Endodermal cell (in vitro differentiated cells): ENCODE measurements at regions not wholly inside any gene's neighbourhood (a gene's known extent, or its start where the extent isn't known, plus 50 kb on each side); places are given as distances from the start of the nearest gene placed in this dataset.

Experiments
- DNase-seq: peaks from one replicate; pipeline ENCODE4 v3.0.0-alpha.2; 2017
- H3K27ac ChIP-seq: 2 replicates; pipeline ENCODE4 v1.5.1; 2013; ENCODE audit warnings: mild to moderate bottlenecking, low read depth, low read length, moderate library complexity
- H3K27me3 ChIP-seq: 2 replicates; pipeline ENCODE4 v1.6.1; 2013; ENCODE audit warnings: mild to moderate bottlenecking, low read length, moderate library complexity; ENCODE audit not compliant: insufficient read depth, control insufficient read depth, poor library complexity, severe bottlenecking
- H3K36me3 ChIP-seq: 2 replicates; pipeline ENCODE4 v1.7.0; 2013; ENCODE audit warnings: mild to moderate bottlenecking, low read length, moderate library complexity; ENCODE audit not compliant: control insufficient read depth, insufficient read depth
- H3K4me1 ChIP-seq: one replicate; pipeline ENCODE4 v1.7.0; 2013; ENCODE audit warnings: low read length; ENCODE audit not compliant: control insufficient read depth, insufficient read depth
- H3K4me3 ChIP-seq: 2 replicates; pipeline ENCODE4 v1.5.1; 2013; ENCODE audit warnings: mild to moderate bottlenecking, low read length, moderate library complexity
- H3K9ac ChIP-seq: 2 replicates; pipeline ENCODE4 v1.6.1; 2013; ENCODE audit warnings: mild to moderate bottlenecking, low read length, moderate library complexity; ENCODE audit not compliant: poor library complexity, severe bottlenecking; ENCODE audit errors: extremely low read depth
- H3K9me3 ChIP-seq: 2 replicates; pipeline ENCODE4 v1.6.1; 2013; ENCODE audit warnings: mild to moderate bottlenecking, low read length, moderate library complexity; ENCODE audit not compliant: control insufficient read depth
- H3K27ac Mint-ChIP-seq: 2 replicates; pipeline ENCODE4 v1.8.0; 2020; ENCODE audit warnings: mixed read lengths
- H3K27me3 Mint-ChIP-seq: 2 replicates; pipeline ENCODE4 v1.8.0; 2021; ENCODE audit warnings: mild to moderate bottlenecking, mixed read lengths; ENCODE audit not compliant: insufficient read depth
- H3K36me3 Mint-ChIP-seq: 2 replicates; pipeline ENCODE4 v1.8.0; 2020; ENCODE audit warnings: low read depth, mixed read lengths
- H3K4me1 Mint-ChIP-seq: 2 replicates; pipeline ENCODE4 v1.8.0; 2020; ENCODE audit warnings: mixed read lengths
- H3K4me3 Mint-ChIP-seq: 2 replicates; pipeline ENCODE4 v1.8.0; 2020; ENCODE audit warnings: mild to moderate bottlenecking, moderate library complexity, mixed read lengths
- H3K9me3 Mint-ChIP-seq: 2 replicates; pipeline ENCODE4 v1.8.0; 2020; ENCODE audit warnings: mild to moderate bottlenecking, mixed read lengths
- whole genome bisulfite sequencing, 2 experiments: methylation state at CpG; one replicate each; pipeline versions ENCODE4 v1.1.5 to v1.1.7; 2013; ENCODE audit warnings: missing lambda C conversion rate in 2 of 2, mixed read lengths in 1 of 2; ENCODE audit not compliant: insufficient coverage in 1 of 2, insufficient read length in 1 of 2; 5-methylcytosine and 5-hydroxymethylcytosine counted together
- TF ChIP-seq, protein P1 (sequence below): fragments of 200-600 bp; sonication (generic); conservative IDR thresholded peaks from 2 replicates; pipeline ENCODE4 v1.5.0; 2021; ENCODE audit warnings: antibody characterized with exemption, mild to moderate bottlenecking

DNA sequence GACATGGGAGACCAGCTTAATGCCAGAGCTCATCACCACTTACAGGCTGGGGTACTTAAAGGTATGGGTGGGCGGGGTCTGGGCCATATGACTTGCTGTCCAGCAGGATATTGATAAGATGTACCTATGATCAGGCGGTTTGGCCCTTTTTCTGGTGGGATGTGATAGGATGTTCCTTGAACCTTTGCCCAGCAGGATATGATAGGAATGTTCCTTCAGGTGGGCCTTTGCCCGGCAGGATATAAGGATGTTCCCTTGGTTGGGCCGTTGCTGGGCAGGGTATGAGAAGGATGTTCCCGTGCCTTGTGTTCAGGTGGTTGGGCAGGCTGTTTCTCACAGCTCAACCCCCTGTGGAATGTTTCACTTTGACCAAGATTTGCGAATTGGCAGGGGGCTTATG lies 187.2 kb upstream of the CXCL12 start:
- TF ChIP-seq, protein P1, sequence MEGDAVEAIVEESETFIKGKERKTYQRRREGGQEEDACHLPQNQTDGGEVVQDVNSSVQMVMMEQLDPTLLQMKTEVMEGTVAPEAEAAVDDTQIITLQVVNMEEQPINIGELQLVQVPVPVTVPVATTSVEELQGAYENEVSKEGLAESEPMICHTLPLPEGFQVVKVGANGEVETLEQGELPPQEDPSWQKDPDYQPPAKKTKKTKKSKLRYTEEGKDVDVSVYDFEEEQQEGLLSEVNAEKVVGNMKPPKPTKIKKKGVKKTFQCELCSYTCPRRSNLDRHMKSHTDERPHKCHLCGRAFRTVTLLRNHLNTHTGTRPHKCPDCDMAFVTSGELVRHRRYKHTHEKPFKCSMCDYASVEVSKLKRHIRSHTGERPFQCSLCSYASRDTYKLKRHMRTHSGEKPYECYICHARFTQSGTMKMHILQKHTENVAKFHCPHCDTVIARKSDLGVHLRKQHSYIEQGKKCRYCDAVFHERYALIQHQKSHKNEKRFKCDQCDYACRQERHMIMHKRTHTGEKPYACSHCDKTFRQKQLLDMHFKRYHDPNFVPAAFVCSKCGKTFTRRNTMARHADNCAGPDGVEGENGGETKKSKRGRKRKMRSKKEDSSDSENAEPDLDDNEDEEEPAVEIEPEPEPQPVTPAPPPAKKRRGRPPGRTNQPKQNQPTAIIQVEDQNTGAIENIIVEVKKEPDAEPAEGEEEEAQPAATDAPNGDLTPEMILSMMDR: no peak
- H3K27ac ChIP-seq: no peak overlapping the region
- no peak overlapping the region for H3K9ac ChIP-seq
- Mint-ChIP-seq H3K4me3 (no peak overlapping the region), H3K36me3 (no peaks in the 10 kb centered on the region), H3K27ac (no peak overlapping the region), H3K9me3 (no peaks in the 10 kb centered on the region), H3K27me3 (no peaks in the 10 kb centered on the region), H3K4me1 (no peaks in the 10 kb centered on the region)
- WGBS, 2 experiments: 88% methylated on average over 6 of the region's 6 CpGs; no CpG with 5 or more reads in 1 of the 2 experiments
- DNase-seq: peak; percentile 46
- H3K36me3 ChIP-seq: no peaks in the 10 kb centered on the region
- no peak overlapping the region for H3K4me3 ChIP-seq
- no peaks in the 10 kb centered on the region for H3K9me3 ChIP-seq
- H3K27me3 ChIP-seq: no peaks in the 10 kb centered on the region
- no peaks in the 10 kb centered on the region for H3K4me1 ChIP-seq

DNA sequence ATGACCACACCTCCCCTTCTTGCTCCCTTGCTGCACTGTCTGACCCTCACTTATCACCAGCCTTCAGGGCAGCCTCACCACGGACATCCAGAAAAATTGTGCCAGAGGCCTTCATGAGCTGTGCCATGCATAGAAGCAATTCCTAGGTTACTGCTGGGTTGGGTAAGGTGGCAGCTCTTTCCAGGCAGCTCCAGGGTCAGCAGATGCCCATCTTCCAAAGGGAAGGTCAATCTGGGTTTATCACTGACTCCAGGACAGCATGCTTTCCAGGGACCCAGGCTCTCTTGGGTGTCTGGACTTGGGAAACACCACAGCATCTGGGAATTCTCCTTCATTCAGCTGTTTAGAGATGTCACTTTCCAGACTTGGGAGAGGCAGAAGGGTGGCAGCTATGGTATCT lies 188.9 kb upstream of the CXCL12 start:
- H3K9me3 ChIP-seq: no peaks in the 10 kb centered on the region
- H3K4me1 ChIP-seq: no peaks in the 10 kb centered on the region
- H3K36me3 ChIP-seq: no peaks in the 10 kb centered on the region
- H3K9me3 Mint-ChIP-seq: no peaks in the 10 kb centered on the region
- H3K27ac ChIP-seq: no peak overlapping the region
- no peaks in the 10 kb centered on the region for H3K4me1 Mint-ChIP-seq
- H3K36me3 Mint-ChIP-seq: no peaks in the 10 kb centered on the region
- 81 to 100% methylated on average over 1 of the region's 1 CpG for WGBS, 2 experiments
- TF ChIP-seq, protein P1: no peak
- H3K27ac Mint-ChIP-seq: no peak overlapping the region
- H3K4me3 Mint-ChIP-seq: no peak overlapping the region
- H3K9ac ChIP-seq: no peak overlapping the region
- no peaks in the 10 kb centered on the region for H3K27me3 ChIP-seq
- no peaks in the 10 kb centered on the region for H3K27me3 Mint-ChIP-seq
- H3K4me3 ChIP-seq: no peak overlapping the region
- DNase-seq: peak; percentile 24

DNA sequence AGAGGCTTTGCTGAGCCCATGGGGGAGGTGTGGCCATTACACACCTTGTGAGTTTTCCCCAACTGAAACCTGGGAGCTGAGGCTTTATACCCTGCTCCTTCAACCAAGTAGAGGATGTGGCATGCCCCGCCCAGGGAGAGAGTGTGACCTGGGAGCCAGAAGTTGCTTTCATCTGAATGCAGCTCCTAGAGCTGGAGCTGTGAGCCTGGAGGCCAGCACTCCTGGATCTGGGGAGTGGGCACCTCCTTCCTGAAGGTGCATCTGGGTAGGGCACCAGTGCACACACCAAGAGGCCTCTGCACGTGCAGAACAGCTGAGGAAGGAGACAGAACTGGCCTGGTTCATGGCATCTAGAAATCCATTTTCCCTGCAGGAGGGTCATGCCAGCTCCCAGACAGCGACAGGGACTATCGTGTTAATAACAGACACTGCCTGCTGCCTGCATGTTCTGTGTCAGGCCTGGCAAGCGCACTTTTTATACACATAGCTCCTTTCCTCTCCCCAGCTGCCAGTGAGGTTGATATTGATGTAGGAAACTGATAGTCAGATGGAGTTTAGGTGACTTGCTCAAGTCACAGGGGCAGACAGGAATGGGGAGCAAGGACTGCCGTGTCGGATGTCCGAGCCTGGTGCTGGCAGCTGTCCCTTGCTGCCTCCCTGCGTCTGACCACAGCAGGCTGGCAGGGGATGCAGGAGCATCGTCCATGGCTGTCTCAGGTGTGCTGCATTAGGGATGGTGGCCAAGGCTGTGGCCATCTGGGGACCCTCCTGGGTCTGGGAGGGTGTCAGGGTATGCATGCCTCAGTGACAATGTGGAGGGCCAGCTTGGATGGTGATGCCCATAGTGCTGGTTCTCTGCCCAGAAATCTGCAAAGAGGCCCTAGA lies 189.9 kb upstream of the CXCL12 start:
- no peak overlapping the region for H3K4me3 Mint-ChIP-seq
- no peaks in the 10 kb centered on the region for H3K4me1 ChIP-seq
- no peaks in the 10 kb centered on the region for H3K9me3 ChIP-seq
- 85 to 95% methylated on average over 8 to 10 of the region's 10 CpGs for WGBS, 2 experiments
- TF ChIP-seq, protein P1: no peak
- DNase-seq: peak; percentile 31
- H3K27ac ChIP-seq: no peak overlapping the region
- H3K27me3 Mint-ChIP-seq: no peaks in the 10 kb centered on the region
- H3K36me3 ChIP-seq: no peaks in the 10 kb centered on the region
- H3K27ac Mint-ChIP-seq: no peak overlapping the region
- no peaks in the 10 kb centered on the region for H3K27me3 ChIP-seq
- no peaks in the 10 kb centered on the region for H3K4me1 Mint-ChIP-seq
- H3K4me3 ChIP-seq: no peak overlapping the region
- H3K9me3 Mint-ChIP-seq: no peaks in the 10 kb centered on the region
- no peak overlapping the region for H3K9ac ChIP-seq
- no peaks in the 10 kb centered on the region for H3K36me3 Mint-ChIP-seq
